GM19193 (cell line): ENCODE measurements at regions not wholly inside any gene's neighbourhood (a gene's known extent, or its start where the extent isn't known, plus 50 kb on each side); places are given as distances from the start of the nearest gene placed in this dataset.

Source experiments
- POLR2A ChIP-seq: IDR thresholded peaks from 4 replicates; pipeline ENCODE4 v1.6.1; 2011; ENCODE audit not compliant: insufficient read depth, insufficient read length; ENCODE audit errors: extremely low read depth

GRCh38 chr14:62322216-62322615 is 560.0 kb downstream of the SNAPC1 start:
- no peak for TF ChIP-seq POLR2A

DNA sequence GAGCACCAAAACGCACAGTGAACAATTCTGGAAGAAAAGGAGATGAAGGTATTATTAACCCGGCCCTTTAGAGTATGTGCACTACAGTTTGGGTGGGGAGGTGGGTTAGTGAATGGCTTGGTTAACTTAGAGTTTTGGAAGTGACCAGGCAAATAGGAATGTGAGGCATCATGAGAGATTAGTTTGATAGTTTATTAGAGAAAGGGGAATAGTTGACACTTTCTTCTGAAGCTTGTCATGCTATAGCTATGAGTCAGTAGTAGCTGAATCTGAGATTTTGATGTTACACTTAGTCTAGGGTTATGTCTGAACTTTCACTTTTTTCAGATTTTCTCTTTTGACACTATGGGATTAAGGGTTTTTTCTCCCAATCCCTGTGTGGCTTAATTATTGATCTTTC is 567.2 kb downstream of the SNAPC1 start:
- no peak for TF ChIP-seq POLR2A

DNA sequence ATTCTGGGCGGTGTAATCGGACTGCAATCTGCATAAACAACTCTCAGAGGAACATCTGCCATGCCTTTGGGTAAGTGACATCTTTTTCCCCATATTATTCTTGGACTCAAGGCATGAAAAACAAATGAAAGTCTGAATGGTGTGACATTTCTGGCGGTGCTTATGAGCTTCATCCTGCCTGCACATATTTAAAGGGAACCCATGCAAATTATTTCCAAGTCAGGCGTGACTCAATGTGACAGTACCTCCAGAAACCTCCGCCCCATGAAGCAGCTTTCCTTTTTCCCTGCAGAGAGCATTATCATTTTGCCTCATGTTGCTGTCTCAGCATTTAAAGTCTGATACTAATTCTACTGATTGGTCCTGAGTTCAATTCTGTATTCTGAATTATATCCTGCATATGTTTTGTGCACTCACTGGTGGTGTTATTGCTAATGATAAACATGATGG is 585.4 kb downstream of the SNAPC1 start:
- TF ChIP-seq POLR2A: no peak

DNA sequence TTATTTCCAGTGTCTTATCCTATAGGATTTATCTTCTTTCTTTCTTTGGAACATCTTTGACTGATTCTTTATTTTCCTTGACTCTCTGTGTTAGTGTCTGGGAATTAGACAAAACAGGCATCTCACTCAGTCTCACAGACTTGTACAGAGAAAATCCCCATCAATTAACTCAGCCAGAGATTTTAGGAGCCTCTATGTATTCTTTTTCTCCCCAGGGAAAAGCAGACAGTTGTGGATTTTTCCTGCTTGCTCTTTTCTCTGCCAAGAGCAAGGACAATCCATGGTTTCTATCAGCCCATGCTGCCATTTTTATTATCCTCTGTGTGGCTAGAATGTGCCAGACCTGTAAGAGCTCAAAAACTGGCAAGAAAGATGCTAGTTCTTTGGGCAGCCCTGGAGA is 595.1 kb downstream of the SNAPC1 start:
- TF ChIP-seq POLR2A: no peak

DNA sequence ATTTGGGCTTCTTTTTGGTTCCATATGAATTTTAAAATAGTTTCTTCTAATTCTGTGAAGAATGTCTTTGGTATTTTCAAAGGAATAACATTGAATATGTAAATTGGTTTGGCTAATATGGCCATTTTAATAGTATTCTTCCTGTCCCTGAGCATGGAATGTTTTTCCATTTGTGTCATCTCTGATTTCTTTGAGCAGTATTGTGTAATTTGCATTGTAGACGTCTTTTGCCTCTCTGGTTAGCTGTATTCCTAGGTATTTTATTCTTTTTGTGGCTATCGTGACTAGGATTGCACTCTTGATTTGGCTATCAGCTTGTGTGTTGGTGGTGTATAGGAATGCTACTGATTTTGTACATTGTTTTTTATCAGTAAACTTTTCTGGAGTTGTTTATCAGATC is 601.9 kb downstream of the SNAPC1 start:
- TF ChIP-seq POLR2A: no peak

DNA sequence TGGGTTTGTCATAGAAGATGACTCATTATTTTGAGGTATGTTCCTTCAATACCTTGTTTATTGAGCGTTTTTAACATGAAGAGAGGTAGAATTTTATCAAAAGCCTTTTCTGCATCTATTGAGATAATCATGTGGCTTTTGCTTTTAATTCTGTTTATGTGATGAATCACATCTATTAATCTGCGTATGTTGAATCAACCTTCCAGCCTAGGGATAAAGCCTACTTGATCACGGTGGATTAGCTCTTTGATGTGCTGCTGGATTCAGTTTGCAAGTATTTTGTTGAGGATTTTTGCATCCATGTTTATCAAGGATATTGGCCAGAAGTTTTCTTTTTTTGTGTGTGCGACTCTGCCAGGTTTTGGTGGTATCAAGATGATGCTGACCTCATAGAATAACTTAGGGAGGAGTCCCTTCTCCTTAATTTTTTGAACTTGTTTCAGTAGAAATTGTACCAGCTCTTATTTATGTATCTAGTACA is 602.6 kb downstream of the SNAPC1 start:
- TF ChIP-seq POLR2A: no peak

DNA sequence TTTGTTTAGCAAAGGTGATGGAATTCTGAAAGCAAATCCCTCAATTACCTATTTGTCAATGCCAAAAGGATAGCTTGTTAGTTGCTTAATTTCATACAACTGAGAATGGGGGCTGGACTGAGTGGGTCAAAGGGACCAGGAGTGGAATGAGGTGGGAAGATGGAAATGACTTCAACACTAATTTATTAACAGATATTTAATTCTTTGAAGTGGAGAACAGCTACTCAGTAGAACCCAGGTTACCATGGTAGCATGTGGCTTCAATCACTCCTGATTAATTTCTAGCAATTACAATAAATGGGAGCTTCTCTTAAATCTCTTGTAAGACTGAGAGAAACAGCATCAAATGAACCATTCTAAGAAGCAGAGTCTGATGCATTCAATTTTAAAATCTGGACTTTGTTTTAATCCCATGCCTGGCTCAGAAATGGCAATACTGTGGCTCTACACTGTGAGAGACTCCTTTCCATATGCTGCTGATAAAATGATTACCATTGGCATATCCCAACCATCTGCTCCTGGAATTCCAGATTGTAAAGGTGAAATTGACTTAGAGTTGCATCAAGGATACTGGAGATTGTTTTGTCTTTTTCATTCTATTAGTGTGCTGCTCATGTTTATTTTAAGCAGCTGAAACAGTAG is 607.8 kb downstream of the SNAPC1 start:
- no peak for TF ChIP-seq POLR2A

- TF ChIP-seq POLR2A: no peak
Observed at GRCh38 chr14:62373944-62374343, 611.7 kb downstream of the SNAPC1 start.

GRCh38 chr14:62378057-62378456 is 615.8 kb downstream of the SNAPC1 start:
- no peak for TF ChIP-seq POLR2A

GRCh38 chr14:62381311-62382070 is 619.3 kb downstream of the SNAPC1 start:
- no peak for TF ChIP-seq POLR2A

- no peak for TF ChIP-seq POLR2A
Observed at GRCh38 chr14:62409169-62409568, 636.1 kb downstream of the KCNH5 start.

- no peak for TF ChIP-seq POLR2A
Observed at GRCh38 chr14:62409626-62410300, 635.5 kb downstream of the KCNH5 start.

GRCh38 chr14:62420847-62421246 is 624.4 kb downstream of the KCNH5 start:
- no peak for TF ChIP-seq POLR2A

GRCh38 chr14:62428429-62429203 is 616.6 kb downstream of the KCNH5 start:
- no peak for TF ChIP-seq POLR2A

DNA sequence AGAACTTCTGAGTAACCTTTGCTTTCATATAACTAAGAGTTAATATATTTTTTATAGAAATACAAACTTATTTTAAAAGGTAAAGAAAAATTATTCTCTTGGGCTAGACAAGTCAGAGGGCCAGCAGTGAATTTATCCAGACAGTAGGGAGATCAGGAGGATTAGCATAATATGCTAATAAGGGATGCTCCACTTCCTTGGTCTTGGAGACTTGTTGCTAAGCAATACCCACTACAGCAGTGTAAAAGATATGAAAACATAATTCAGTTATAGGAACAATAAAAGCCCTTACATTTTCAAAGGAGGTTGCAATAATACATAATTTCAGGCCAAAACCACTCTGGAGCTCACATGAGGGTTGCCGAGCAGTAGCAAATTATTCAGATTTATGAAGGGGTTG is 615.6 kb downstream of the KCNH5 start:
- no peak for TF ChIP-seq POLR2A
